ENCODE measurements at regions not wholly inside any gene's neighbourhood (a gene's known extent, or its start where the extent isn't known, plus 50 kb on each side); places are given as distances from the start of the nearest gene placed in this dataset.

- H3K27ac ChIP-seq (ENCODE audit: low read depth, low read length, poor library complexity, severe bottlenecking): no peak overlapping the region
- CTCF ChIA-PET: no interaction called here
- BruUV-seq (replicated peaks): no TSS peak
These were observed 83.6 kb upstream of the RESF1 start for GRCh38 chr12:31875609-31875964.

GRCh38 chr12:31874961-31875608 lies 84.1 kb upstream of the RESF1 start:
- intact Hi-C loops (cut with micrococcal nuclease; ENCODE audit: unreplicated experiment): no loop called here

More at GRCh38 chr12:31875609-31875964, 83.6 kb upstream of the RESF1 start:
- no peaks in the 10 kb centered on the region for H3K27me3 ChIP-seq (replicated peaks; ENCODE audit: insufficient read depth, low read depth, low read length, poor library complexity)
- peaks cover 29% of the 10 kb centered on the region for H3K4me1 ChIP-seq (ENCODE audit: insufficient read depth, low read length, poor library complexity, severe bottlenecking)
- DNase-seq (ENCODE audit: low spot score): no peak
- POLR2A ChIA-PET (ENCODE audit: low non-redundant PET): no interaction called here
- TF ChIP-seq CTCF (conservative IDR thresholded peaks at IDR 0.05; ENCODE audit: low read depth, low read length) (no peak), EZH2 (IDR thresholded peaks at IDR 0.05; ENCODE audit: borderline replicate concordance, low read depth, low read length, poor library complexity, severe bottlenecking) (no peak)
- intact Hi-C loops (cut with micrococcal nuclease; ENCODE audit: unreplicated experiment): no loop called here
- H3K36me3 ChIP-seq (ENCODE audit: insufficient read depth, low read length, poor library complexity, severe bottlenecking): no peaks in the 10 kb centered on the region
- no peak overlapping the region for H3K4me3 ChIP-seq (ENCODE audit: low read depth, low read length, poor library complexity, severe bottlenecking)
- no peaks in the 10 kb centered on the region for H3K9me3 ChIP-seq (ENCODE audit: low read depth, low read length, poor library complexity, severe bottlenecking)

GRCh38 chr12:31872831-31873604 lies 86.2 kb upstream of the RESF1 start:
- no peaks in the 10 kb centered on the region for H3K9me3 ChIP-seq (ENCODE audit: low read depth, low read length, poor library complexity, severe bottlenecking)
- TF ChIP-seq EZH2 (IDR thresholded peaks at IDR 0.05; ENCODE audit: borderline replicate concordance, low read depth, low read length, poor library complexity, severe bottlenecking) (no peak), CTCF (conservative IDR thresholded peaks at IDR 0.05; ENCODE audit: low read depth, low read length) (no peak)
- H3K27ac ChIP-seq (ENCODE audit: low read depth, low read length, poor library complexity, severe bottlenecking): no peak overlapping the region
- intact Hi-C loops (cut with micrococcal nuclease; ENCODE audit: unreplicated experiment): no loop called here
- no peaks in the 10 kb centered on the region for H3K27me3 ChIP-seq (replicated peaks; ENCODE audit: insufficient read depth, low read depth, low read length, poor library complexity)
- peaks cover 23% of the 10 kb centered on the region for H3K4me1 ChIP-seq (ENCODE audit: insufficient read depth, low read length, poor library complexity, severe bottlenecking)
- ChIA-PET CTCF (no interaction called here), POLR2A (ENCODE audit: low non-redundant PET) (interaction anchor here (0.6 kb wide), 1 partner anchor 128 kb away, joined by 4 read pairs; no protein-coding TSS in a partner anchor)
- no TSS peak for BruUV-seq (replicated peaks)
- H3K36me3 ChIP-seq (ENCODE audit: insufficient read depth, low read length, poor library complexity, severe bottlenecking): no peaks in the 10 kb centered on the region
- H3K4me3 ChIP-seq (ENCODE audit: low read depth, low read length, poor library complexity, severe bottlenecking): no peak overlapping the region
- no peak for DNase-seq (ENCODE audit: low spot score)

More at GRCh38 chr12:31874961-31875608, 84.1 kb upstream of the RESF1 start:
- TF ChIP-seq EZH2 (IDR thresholded peaks at IDR 0.05; ENCODE audit: borderline replicate concordance, low read depth, low read length, poor library complexity, severe bottlenecking) (no peak), CTCF (conservative IDR thresholded peaks at IDR 0.05; ENCODE audit: low read depth, low read length) (no peak)
- BruUV-seq (replicated peaks): no TSS peak
- ChIA-PET POLR2A (ENCODE audit: low non-redundant PET) (no interaction called here), CTCF (no interaction called here)
- no peak overlapping the region for H3K4me3 ChIP-seq (ENCODE audit: low read depth, low read length, poor library complexity, severe bottlenecking)
- no peaks in the 10 kb centered on the region for H3K9me3 ChIP-seq (ENCODE audit: low read depth, low read length, poor library complexity, severe bottlenecking)
- no peaks in the 10 kb centered on the region for H3K27me3 ChIP-seq (replicated peaks; ENCODE audit: insufficient read depth, low read depth, low read length, poor library complexity)
- peak overlapping the region; percentile 73 for H3K27ac ChIP-seq (ENCODE audit: low read depth, low read length, poor library complexity, severe bottlenecking)
- DNase-seq (ENCODE audit: low spot score): peak; percentile 92
- H3K36me3 ChIP-seq (ENCODE audit: insufficient read depth, low read length, poor library complexity, severe bottlenecking): no peaks in the 10 kb centered on the region
- peaks cover 29% of the 10 kb centered on the region for H3K4me1 ChIP-seq (ENCODE audit: insufficient read depth, low read length, poor library complexity, severe bottlenecking)
